KOPT-K1 (cell line): ENCODE measurements at regions not wholly inside any gene's neighbourhood (a gene's known extent, or its start where the extent isn't known, plus 50 kb on each side); places are given as distances from the start of the nearest gene placed in this dataset.

ENCODE experiments used
- H3K27ac ChIP-seq: fragments of 200-600 bp; sonication (generic); 2 replicates; pipeline ENCODE4 v1.5.1; 2016; ENCODE audit warnings: antibody characterized with exemption, mild to moderate bottlenecking, low read depth, low read length; ENCODE audit not compliant: poor library complexity, severe bottlenecking
- H3K36me3 ChIP-seq: fragments of 200-600 bp; sonication (generic); 2 replicates; pipeline ENCODE4 v1.5.1; 2017; ENCODE audit warnings: antibody characterized with exemption, mild to moderate bottlenecking, low read length, moderate library complexity; ENCODE audit not compliant: insufficient read depth
- H3K9me3 ChIP-seq: fragments of 200-600 bp; sonication (generic); 2 replicates; pipeline ENCODE4 v1.5.1; 2017; ENCODE audit warnings: antibody characterized with exemption, low read length, mild to moderate bottlenecking; ENCODE audit not compliant: insufficient read depth, poor library complexity, severe bottlenecking

DNA sequence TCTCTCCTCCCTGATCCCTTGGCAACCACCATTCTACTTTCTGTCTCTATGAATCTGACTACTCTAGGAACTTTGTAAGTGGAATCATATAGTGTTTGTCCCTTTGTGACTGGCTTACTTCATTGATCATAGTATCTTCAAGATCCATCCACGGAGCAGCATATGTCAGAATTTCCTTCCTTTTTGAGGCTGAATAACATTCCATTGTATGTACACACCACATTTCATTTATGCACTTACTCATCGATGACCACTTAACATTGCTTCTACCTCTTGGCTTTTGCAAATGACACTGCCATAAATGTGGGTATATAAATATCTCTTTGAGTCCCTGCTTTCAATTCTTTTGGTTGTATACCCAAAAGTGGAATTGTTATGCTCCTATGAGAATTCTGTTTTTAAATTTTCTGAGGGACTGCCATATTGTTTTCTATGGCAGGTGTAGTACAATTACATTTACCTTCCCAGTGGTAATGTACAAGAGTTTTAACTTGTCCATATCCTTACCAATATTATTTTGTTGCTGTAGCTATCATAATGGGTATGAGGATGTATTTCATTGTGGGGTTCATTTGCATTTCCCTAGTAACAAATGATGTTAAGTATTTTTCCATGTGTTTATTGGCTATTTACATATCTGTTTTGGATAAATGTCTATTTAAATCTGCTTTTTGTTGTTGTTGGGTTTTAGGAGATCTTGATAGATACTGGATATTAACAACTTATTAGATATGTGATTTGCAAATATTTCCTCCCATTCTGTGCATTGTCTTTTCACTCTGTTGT is 466.1 kb downstream of the C4orf33 start:
- H3K27ac ChIP-seq = no peak overlapping the region
- no peaks in the 10 kb centered on the region for H3K9me3 ChIP-seq
- H3K36me3 ChIP-seq = no peaks in the 10 kb centered on the region

DNA sequence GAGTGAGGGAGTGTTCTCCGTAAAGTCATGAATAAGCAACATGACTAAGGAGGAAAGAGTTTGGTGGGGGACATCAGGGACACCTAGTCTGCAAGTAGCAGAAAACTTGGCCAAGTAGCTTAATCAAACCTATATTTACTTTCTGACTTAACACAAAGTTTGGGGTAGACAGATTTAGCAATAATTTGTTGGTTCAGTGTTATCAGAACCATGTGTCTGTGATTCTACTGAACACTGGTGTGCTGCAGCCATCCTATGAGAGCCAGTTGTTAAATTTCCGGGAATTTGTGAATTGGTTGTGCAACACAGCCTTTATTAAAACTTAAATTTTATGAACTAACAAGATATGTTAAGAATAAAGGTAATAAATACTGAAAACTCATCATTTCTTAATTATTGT is 469.3 kb downstream of the C4orf33 start:
- Histone ChIP-seq H3K27ac (no peak overlapping the region), H3K9me3 (no peaks in the 10 kb centered on the region), H3K36me3 (no peaks in the 10 kb centered on the region)

DNA sequence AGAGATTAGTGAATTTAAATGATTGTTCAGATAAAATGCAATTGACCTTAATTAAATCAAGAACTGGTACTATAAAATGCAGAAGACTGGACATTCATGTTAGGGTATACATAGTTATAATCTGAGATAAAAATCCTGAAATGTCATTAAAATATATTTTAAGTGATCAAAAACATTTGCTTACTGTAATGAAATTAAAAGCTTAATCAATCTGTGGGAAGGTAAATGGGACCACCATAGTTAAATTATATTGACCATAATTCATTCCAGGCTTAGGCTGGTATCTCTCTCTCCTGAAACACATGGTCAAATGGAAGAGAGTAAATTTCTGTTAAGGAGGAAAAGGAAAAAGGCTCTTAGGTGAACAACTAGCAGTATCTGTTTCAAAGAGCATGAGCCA is 474.4 kb downstream of the C4orf33 start:
- Histone ChIP-seq H3K9me3 (peaks cover 5% of the 10 kb centered on the region), H3K27ac (no peak overlapping the region), H3K36me3 (no peaks in the 10 kb centered on the region)

DNA sequence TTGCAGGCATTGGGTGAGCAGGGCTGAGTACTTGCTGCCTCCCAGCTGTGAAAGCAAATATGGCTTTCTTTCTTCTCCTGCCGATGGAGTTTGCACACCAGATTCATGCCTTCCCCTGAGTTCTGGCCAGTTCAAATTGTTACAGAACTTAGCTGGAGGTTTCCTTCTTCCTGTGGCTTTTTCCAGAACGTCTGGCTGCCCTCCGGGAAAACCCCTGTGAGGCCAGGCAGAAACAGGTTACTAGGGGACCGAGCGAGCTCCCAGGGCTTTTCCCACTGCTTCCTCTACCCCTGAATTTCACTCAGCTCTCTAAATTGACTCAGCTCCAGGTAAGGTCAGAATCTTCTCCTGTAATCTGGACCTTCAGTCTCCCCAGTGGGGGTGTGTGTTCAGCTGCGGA is 482.4 kb downstream of the C4orf33 start:
- H3K27ac ChIP-seq = no peak overlapping the region
- peaks cover 5% of the 10 kb centered on the region for H3K9me3 ChIP-seq
- no peaks in the 10 kb centered on the region for H3K36me3 ChIP-seq

DNA sequence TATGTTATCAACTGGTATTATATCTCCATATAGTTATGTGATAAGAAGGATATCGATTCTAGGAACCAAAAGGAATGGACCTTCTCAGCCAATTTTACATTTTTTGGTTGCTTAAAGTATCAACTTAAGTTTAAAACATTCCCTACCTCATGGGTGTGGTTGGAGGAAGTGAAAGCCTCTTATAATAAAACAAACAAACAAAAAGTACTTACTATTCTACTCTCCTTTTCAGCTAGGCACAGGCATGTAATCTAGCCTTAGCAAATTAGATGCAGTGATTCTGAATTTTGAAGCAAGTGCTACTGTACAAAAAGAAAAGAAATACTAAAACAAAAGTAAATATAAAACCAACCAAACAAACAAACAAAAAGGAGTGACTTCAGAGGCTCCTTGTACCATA is 485.4 kb downstream of the C4orf33 start:
- Histone ChIP-seq H3K9me3 (peaks cover 5% of the 10 kb centered on the region), H3K27ac (no peak overlapping the region), H3K36me3 (no peaks in the 10 kb centered on the region)

DNA sequence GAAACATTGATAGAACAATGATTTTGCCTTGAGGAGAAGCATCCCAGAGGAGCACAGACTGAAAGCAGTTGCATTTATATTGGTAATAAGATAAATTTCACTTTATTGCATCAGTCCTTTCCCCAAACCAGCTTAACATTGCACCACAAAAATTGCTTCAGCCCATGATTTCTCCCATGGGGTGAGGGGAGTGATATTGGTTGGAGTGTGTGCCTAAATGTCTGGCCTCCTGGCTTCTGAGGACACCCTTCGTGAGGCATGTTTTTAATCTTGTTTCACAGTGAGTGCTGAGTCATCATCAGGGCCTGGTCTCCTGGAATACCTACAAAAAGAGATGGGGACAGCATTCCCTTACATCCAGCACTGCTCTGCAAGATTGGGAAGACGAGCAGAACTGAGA is 487.9 kb downstream of the C4orf33 start:
- Histone ChIP-seq H3K36me3 (no peaks in the 10 kb centered on the region), H3K9me3 (peaks cover 9% of the 10 kb centered on the region), H3K27ac (no peak overlapping the region)

DNA sequence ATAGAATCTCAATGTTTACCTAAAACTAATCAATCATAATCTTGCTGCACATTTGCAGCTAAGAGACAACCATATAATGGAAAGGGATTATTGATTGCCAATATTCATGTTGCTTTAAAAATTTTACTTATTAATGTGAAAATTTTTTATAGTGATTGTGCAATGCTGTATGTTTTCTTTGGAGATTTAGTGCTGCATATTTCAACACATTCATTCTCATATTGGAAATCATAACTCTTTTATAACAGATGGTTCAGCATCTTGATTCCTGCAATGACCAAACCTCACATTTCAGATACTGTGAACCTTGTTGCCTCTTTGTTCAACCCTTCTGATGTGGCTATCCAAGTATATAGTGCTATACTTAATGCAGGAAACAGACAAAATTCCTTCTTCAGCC is 502.6 kb downstream of the C4orf33 start:
- no peaks in the 10 kb centered on the region for H3K36me3 ChIP-seq
- peaks cover 15% of the 10 kb centered on the region for H3K9me3 ChIP-seq
- no peak overlapping the region for H3K27ac ChIP-seq

DNA sequence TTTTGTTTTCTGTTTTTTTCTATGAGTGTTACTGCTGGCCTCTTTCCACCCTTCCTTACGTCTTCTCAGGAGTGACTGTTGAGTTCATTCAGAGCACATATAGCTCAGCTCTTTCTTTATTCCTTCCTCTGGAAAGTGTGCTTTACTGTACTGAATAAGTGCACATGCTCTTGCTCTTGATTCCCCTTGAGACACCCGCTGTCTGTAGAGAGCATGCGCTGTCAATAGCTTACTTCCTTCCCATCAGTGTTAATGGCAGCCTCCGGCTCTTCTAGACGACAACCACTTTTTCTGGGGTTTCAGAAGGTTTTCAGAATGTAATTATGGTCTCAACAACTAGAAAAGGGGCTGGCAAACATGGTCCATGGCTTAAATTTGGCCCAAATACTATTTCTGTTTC is 504.9 kb downstream of the C4orf33 start:
- Histone ChIP-seq H3K9me3 (peaks cover 4% of the 10 kb centered on the region), H3K36me3 (no peaks in the 10 kb centered on the region), H3K27ac (no peak overlapping the region)

DNA sequence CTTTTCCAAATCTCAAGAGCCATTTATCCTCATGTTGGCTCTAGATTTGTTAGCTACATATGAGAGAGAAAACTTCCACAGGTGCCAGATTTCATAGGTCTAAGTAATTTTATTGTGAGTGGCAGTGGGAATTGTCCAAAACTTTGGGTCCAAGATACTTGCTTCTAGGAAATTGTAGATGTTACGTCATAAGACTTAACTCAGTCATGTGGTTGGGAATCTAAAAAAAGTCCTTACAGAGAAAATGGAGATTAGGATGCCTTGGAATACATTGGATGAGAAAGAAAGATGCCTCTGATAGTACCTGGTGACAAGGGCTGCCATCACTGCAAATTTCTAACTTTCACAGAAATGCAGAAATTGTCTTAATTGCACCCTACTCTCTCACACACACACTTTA is 506.5 kb downstream of the C4orf33 start:
- Histone ChIP-seq H3K9me3 (peaks cover 4% of the 10 kb centered on the region), H3K27ac (no peak overlapping the region), H3K36me3 (no peaks in the 10 kb centered on the region)

DNA sequence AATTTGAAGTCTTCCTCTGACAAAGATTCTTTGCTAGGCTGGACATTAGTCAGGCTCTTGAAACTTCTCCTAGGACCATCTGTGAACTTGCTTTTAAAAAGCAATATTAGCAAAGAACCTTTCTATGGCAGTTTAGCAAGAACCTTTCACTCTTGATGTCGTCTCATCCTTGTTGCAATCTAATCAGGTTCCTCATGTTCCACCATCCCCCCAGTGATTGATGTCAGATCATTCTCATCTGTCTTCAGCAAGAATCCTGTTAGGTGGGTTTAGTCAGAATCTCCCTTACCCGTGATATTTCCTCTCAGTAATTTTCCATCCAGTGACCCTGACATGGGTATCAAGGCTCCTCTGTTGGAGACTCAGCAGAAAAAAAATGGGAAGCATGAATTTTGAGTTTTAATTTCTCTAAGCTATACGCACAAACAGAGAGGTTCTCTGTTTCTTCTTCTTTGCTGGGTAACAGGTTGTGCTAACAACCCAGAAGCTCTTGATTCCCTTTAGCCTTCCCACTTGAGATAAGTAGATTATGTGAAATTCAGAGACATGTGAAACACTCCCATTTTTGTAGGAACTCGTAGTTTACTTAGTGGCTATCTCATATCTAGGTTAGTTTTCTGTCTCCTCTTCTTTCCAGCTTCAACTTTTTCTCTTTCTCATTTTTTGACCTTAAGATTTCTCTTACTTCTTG is 507.4 kb downstream of the C4orf33 start:
- Histone ChIP-seq H3K27ac (no peak overlapping the region), H3K36me3 (no peaks in the 10 kb centered on the region), H3K9me3 (peaks cover 4% of the 10 kb centered on the region)

DNA sequence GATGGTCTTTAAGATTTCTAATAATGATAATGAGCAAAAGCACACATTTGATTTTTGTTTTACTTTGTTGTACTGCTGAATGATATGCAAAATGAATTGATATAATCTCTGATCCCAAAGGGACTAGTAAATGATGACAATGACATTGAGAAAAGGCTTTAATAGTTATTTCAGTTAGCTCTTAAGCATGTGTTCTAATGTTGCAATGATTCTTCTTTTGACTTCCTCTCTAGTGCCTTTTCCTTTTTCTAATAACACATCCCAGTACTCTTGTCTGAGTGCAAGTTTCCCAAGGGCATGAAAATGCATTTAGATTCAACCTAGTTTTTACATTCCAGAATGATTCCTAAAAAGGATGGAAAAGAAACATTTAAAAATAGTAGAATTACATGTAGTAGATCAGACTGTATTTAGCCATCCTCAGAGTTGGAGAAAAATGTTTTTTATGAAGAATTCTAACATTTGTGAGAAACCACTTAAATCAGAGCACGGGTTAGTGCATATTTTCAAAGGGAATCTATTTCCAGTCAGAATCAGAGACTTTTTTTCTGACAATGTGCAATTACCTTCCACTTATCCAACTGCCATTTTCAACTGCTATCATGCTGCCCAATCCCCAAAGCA is 508.8 kb downstream of the C4orf33 start:
- H3K27ac ChIP-seq = no peak overlapping the region
- H3K36me3 ChIP-seq = no peaks in the 10 kb centered on the region
- H3K9me3 ChIP-seq = peaks cover 8% of the 10 kb centered on the region

DNA sequence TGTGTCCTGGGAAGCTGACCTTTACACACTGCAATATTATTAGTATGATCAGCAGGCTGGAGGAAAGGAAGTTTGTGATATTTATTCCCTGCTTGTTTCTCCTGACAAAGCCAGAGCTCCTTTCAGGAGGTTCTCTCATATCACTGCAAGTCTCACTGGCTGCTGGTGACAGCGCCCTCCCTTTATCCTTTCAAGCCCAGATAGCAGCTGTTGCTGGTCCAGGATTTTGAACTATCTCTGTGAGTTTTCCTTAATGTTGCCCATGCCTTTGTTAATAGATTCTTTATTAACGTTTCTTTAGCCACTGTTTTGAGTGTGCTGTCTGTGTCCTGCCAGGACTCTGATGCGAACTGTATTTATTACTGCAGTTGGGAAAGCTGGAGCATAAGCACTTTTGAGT is 518.7 kb downstream of the C4orf33 start:
- Histone ChIP-seq H3K9me3 (peaks cover 16% of the 10 kb centered on the region), H3K27ac (no peak overlapping the region), H3K36me3 (no peaks in the 10 kb centered on the region)

DNA sequence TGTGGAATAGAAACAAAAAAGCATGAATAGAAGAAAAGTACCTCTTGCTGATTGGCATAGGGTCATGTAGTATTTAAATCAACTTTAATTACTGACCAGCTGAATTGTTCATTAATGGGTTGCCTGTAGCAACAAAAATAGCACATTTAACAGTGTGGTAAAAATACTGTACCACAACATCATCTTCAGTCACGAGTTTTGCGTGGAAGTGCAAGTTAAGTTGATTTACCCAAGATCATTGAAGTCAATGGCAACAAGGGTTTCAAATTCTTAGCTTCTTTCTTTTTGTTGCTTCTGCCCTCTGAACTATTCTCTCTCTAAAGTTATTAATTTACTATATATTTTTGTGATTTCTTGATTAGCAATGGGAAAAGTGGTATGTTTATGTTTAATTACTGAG is 526.6 kb downstream of the C4orf33 start:
- peak overlapping the region; percentile 76 for H3K27ac ChIP-seq
- peaks cover 35% of the 10 kb centered on the region for H3K9me3 ChIP-seq
- no peaks in the 10 kb centered on the region for H3K36me3 ChIP-seq

DNA sequence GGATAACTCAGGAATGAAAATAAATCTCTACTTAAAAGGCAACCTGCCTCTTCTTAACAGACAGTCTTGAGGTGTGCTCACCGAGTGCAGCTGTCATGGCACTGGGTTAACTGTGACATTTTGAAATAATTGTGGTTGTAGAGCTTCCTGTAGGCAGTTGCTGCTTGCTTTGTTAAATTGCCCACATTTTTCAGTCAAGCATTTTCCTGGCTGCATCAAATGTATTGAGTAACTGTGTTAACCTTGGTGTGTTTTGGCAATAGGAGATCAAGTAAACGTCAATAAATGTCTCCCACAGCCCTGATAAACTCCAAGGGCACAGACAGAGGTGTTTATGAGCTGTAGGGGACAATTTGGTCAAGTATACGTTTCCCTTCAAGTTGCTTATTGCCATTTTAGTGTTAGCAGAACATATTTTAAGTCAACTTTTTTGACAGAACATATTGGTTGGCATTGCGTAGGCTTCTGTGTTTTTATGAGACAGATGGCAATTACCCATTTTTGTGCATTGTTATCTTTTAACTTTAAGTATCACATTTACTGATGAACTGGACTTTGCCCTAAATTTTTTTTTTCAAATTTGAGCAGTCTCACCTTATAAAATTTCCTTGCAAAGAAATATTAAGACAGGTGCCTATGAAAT is 527.4 kb downstream of the C4orf33 start:
- Histone ChIP-seq H3K36me3 (no peaks in the 10 kb centered on the region), H3K9me3 (peaks cover 33% of the 10 kb centered on the region), H3K27ac (peak overlapping the region; percentile 76)

DNA sequence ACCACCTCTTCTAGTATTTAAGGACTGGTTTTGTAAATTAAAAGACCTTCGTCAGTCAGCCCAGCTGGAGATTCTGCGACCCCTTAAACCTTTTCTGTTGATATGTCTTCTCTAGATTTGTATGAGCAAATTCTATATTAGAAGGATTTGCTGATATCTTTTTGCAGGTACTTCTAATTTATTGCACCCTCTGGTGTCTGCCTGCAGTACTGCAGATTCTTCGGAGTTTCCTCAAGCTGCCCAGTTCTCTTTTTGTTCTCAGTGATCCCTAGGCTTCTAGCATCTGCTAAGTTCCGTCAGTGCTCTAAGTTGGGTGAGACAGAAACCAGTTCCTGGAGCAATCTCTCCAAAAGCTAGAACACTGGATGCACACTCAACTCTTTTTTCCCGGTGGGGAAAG is 545.2 kb downstream of the C4orf33 start:
- no peak overlapping the region for H3K27ac ChIP-seq
- H3K9me3 ChIP-seq = peaks cover 24% of the 10 kb centered on the region
- no peaks in the 10 kb centered on the region for H3K36me3 ChIP-seq
